Endodermal cell (in vitro differentiated cells): ENCODE measurements at regions not wholly inside any gene's neighbourhood (a gene's known extent, or its start where the extent isn't known, plus 50 kb on each side); places are given as distances from the start of the nearest gene placed in this dataset.
A peak's percentile ranks its signal among the peaks of the same experiment; 100 is the strongest.

Experiments
- DNase-seq: peaks from one replicate; pipeline ENCODE4 v3.0.0-alpha.2; 2017
- H3K27ac ChIP-seq: 2 replicates; pipeline ENCODE4 v1.5.1; 2013; ENCODE audit warnings: mild to moderate bottlenecking, low read depth, low read length, moderate library complexity
- H3K27me3 ChIP-seq: 2 replicates; pipeline ENCODE4 v1.6.1; 2013; ENCODE audit warnings: mild to moderate bottlenecking, low read length, moderate library complexity; ENCODE audit not compliant: insufficient read depth, control insufficient read depth, poor library complexity, severe bottlenecking
- H3K36me3 ChIP-seq: 2 replicates; pipeline ENCODE4 v1.7.0; 2013; ENCODE audit warnings: mild to moderate bottlenecking, low read length, moderate library complexity; ENCODE audit not compliant: control insufficient read depth, insufficient read depth
- H3K4me1 ChIP-seq: one replicate; pipeline ENCODE4 v1.7.0; 2013; ENCODE audit warnings: low read length; ENCODE audit not compliant: control insufficient read depth, insufficient read depth
- H3K4me3 ChIP-seq: 2 replicates; pipeline ENCODE4 v1.5.1; 2013; ENCODE audit warnings: mild to moderate bottlenecking, low read length, moderate library complexity
- H3K9ac ChIP-seq: 2 replicates; pipeline ENCODE4 v1.6.1; 2013; ENCODE audit warnings: mild to moderate bottlenecking, low read length, moderate library complexity; ENCODE audit not compliant: poor library complexity, severe bottlenecking; ENCODE audit errors: extremely low read depth
- H3K9me3 ChIP-seq: 2 replicates; pipeline ENCODE4 v1.6.1; 2013; ENCODE audit warnings: mild to moderate bottlenecking, low read length, moderate library complexity; ENCODE audit not compliant: control insufficient read depth
- H3K27ac Mint-ChIP-seq: 2 replicates; pipeline ENCODE4 v1.8.0; 2020; ENCODE audit warnings: mixed read lengths
- H3K27me3 Mint-ChIP-seq: 2 replicates; pipeline ENCODE4 v1.8.0; 2021; ENCODE audit warnings: mild to moderate bottlenecking, mixed read lengths; ENCODE audit not compliant: insufficient read depth
- H3K36me3 Mint-ChIP-seq: 2 replicates; pipeline ENCODE4 v1.8.0; 2020; ENCODE audit warnings: low read depth, mixed read lengths
- H3K4me1 Mint-ChIP-seq: 2 replicates; pipeline ENCODE4 v1.8.0; 2020; ENCODE audit warnings: mixed read lengths
- H3K4me3 Mint-ChIP-seq: 2 replicates; pipeline ENCODE4 v1.8.0; 2020; ENCODE audit warnings: mild to moderate bottlenecking, moderate library complexity, mixed read lengths
- H3K9me3 Mint-ChIP-seq: 2 replicates; pipeline ENCODE4 v1.8.0; 2020; ENCODE audit warnings: mild to moderate bottlenecking, mixed read lengths
- CTCF ChIP-seq: fragments of 200-600 bp; sonication (generic); conservative IDR thresholded peaks from 2 replicates; pipeline ENCODE4 v1.5.0; 2021; ENCODE audit warnings: antibody characterized with exemption, mild to moderate bottlenecking
- WGBS, 2 experiments: methylation state at CpG; one replicate each; pipeline versions ENCODE4 v1.1.5 to v1.1.7; 2013; ENCODE audit warnings: missing lambda C conversion rate in 2 of 2, mixed read lengths in 1 of 2; ENCODE audit not compliant: insufficient coverage in 1 of 2, insufficient read length in 1 of 2; 5-methylcytosine and 5-hydroxymethylcytosine counted together

- TF ChIP-seq CTCF, result no peak
- no peaks in the 10 kb centered on the region for H3K27me3 ChIP-seq
- H3K36me3 ChIP-seq, result no peaks in the 10 kb centered on the region
- Mint-ChIP-seq H3K4me3 (no peak overlapping the region), H3K27ac (no peak overlapping the region), H3K4me1 (no peaks in the 10 kb centered on the region), H3K36me3 (no peaks in the 10 kb centered on the region), H3K27me3 (no peaks in the 10 kb centered on the region), H3K9me3 (peaks cover 26% of the 10 kb centered on the region)
- H3K9ac ChIP-seq, result no peak overlapping the region
- no peaks in the 10 kb centered on the region for H3K4me1 ChIP-seq
- WGBS, 2 experiments, result 80 to 95% methylated on average over 1 of the region's 1 CpG
- DNase-seq, result no peak
- no peak overlapping the region for H3K27ac ChIP-seq
- H3K9me3 ChIP-seq, result no peaks in the 10 kb centered on the region
- no peak overlapping the region for H3K4me3 ChIP-seq
Measured at GRCh38 chr12:127966331-127966730, 300.6 kb upstream of the TMEM132C start.

GRCh38 chr12:127970491-127970890, 296.5 kb upstream of the TMEM132C start:
- Mint-ChIP-seq H3K36me3 (no peaks in the 10 kb centered on the region), H3K9me3 (peaks cover 28% of the 10 kb centered on the region), H3K27ac (no peak overlapping the region), H3K4me1 (no peaks in the 10 kb centered on the region), H3K4me3 (no peak overlapping the region), H3K27me3 (peaks cover 2% of the 10 kb centered on the region)
- H3K27me3 ChIP-seq, result no peaks in the 10 kb centered on the region
- no peaks in the 10 kb centered on the region for H3K36me3 ChIP-seq
- 72% methylated on average over 3 of the region's 4 CpGs; no CpG with 5 or more reads in 1 of the 2 experiments for WGBS, 2 experiments
- H3K4me1 ChIP-seq, result no peaks in the 10 kb centered on the region
- no peaks in the 10 kb centered on the region for H3K9me3 ChIP-seq
- no peak overlapping the region for H3K4me3 ChIP-seq
- no peak for DNase-seq
- H3K27ac ChIP-seq, result no peak overlapping the region
- no peak overlapping the region for H3K9ac ChIP-seq
- no peak for TF ChIP-seq CTCF

GRCh38 chr12:127980585-127980984, 286.4 kb upstream of the TMEM132C start:
- no peak overlapping the region for H3K27ac ChIP-seq
- H3K27me3 ChIP-seq, result no peaks in the 10 kb centered on the region
- Mint-ChIP-seq H3K4me3 (no peak overlapping the region), H3K27me3 (peaks cover 13% of the 10 kb centered on the region), H3K4me1 (no peaks in the 10 kb centered on the region), H3K27ac (no peak overlapping the region), H3K9me3 (peaks cover 39% of the 10 kb centered on the region), H3K36me3 (no peaks in the 10 kb centered on the region)
- 68 to 86% methylated on average over 4 of the region's 4 CpGs for WGBS, 2 experiments
- H3K9ac ChIP-seq, result no peak overlapping the region
- TF ChIP-seq CTCF, result no peak
- H3K9me3 ChIP-seq, result no peaks in the 10 kb centered on the region
- H3K4me3 ChIP-seq, result no peak overlapping the region
- DNase-seq, result peak; percentile 65
- H3K4me1 ChIP-seq, result no peaks in the 10 kb centered on the region
- no peaks in the 10 kb centered on the region for H3K36me3 ChIP-seq
